H1 (cell line): ENCODE measurements at regions not wholly inside any gene's neighbourhood (a gene's known extent, or its start where the extent isn't known, plus 50 kb on each side); places are given as distances from the start of the nearest gene placed in this dataset.

Experiments
- CTCF ChIA-PET: fragments of 300-600 bp; sonication (Branson Sonifier 250); formaldehyde crosslinking; loops from one replicate; lab custom pipeline; 2021; ENCODE audit not compliant: partially characterized antibody; lab: Charles Lee
- POLR2A ChIA-PET: fragments of 300-600 bp; sonication (Branson Sonifier 250); formaldehyde crosslinking; loops from one replicate; lab custom pipeline; 2021; ENCODE audit warnings: inconsistent platforms; ENCODE audit not compliant: partially characterized antibody; lab: Charles Lee
- DNase-seq, 2 experiments: peaks; one replicate each; pipeline versions ENCODE4 v3.0.0 to v3.0.0-alpha.2; 2010 to 2022; ENCODE audit warnings: low spot score in 2 of 2, low read depth in 1 of 2, mixed read lengths in 1 of 2
- FAIRE-seq: peaks from 2 replicates; lab custom pipeline; 2011; peaks lifted over from hg19 to GRCh38; lab: Jason Lieb, UNC
- H2AFZ ChIP-seq: 2 replicates; pipeline ENCODE4 v1.8.1; 2012; ENCODE audit warnings: low read length, inconsistent platforms
- H2AK5ac ChIP-seq: 2 replicates; pipeline ENCODE4 v1.6.1; 2013; ENCODE audit warnings: low read depth, low read length
- H2BK120ac ChIP-seq: replicated peaks from 2 replicates; pipeline ENCODE3; 2013; ENCODE audit warnings: low read depth, low read length, inconsistent platforms
- H2BK12ac ChIP-seq: 2 replicates; pipeline ENCODE4 v1.6.1; 2013; ENCODE audit warnings: low read depth, low read length
- H2BK15ac ChIP-seq: 2 replicates; pipeline ENCODE4 v1.6.1; 2013; ENCODE audit warnings: low read length
- H2BK20ac ChIP-seq: 2 replicates; pipeline ENCODE4 v1.6.1; 2013; ENCODE audit warnings: low read length
- H2BK5ac ChIP-seq: 2 replicates; pipeline ENCODE4 v1.6.1; 2013; ENCODE audit warnings: low read depth, low read length
- H3K14ac ChIP-seq: 2 replicates; pipeline ENCODE4 v1.6.1; 2013; ENCODE audit warnings: inconsistent platforms; ENCODE audit not compliant: insufficient read length
- H3K18ac ChIP-seq: 2 replicates; pipeline ENCODE4 v1.6.1; 2013; ENCODE audit warnings: low read length; ENCODE audit errors: extremely low read depth
- H3K23ac ChIP-seq: 2 replicates; pipeline ENCODE4 v1.6.1; 2013; ENCODE audit warnings: inconsistent platforms; ENCODE audit not compliant: insufficient read length
- H3K23me2 ChIP-seq: 2 replicates; pipeline ENCODE4 v1.6.1; 2013; ENCODE audit warnings: low read depth, low read length
- H3K27ac ChIP-seq: 2 replicates; pipeline ENCODE4 v1.6.1; 2011; ENCODE audit warnings: low read depth, low read length, inconsistent platforms
- H3K27me3 ChIP-seq, 4 experiments: replicated peaks in 1 of 4; 1 replicate in 1 of 4; 2 replicates in 3 of 4; pipeline versions ENCODE4 v1.6.1 to v1.8.1; 2011 to 2013; ENCODE audit warnings: low read length in 3 of 4, mild to moderate bottlenecking in 3 of 4, inconsistent platforms in 2 of 4, mixed read lengths in 2 of 4, moderate library complexity in 1 of 4; ENCODE audit not compliant: control insufficient read depth in 3 of 4, insufficient read depth in 3 of 4; ENCODE audit errors: extremely low read depth in 1 of 4
- H3K36me3 ChIP-seq, 4 experiments: 2 replicates each; pipeline versions ENCODE4 v1.6.1 to v1.8.1; 2011 to 2013; ENCODE audit warnings: mild to moderate bottlenecking in 4 of 4, low read length in 3 of 4, moderate library complexity in 2 of 4, control low read depth in 1 of 4, inconsistent platforms in 1 of 4; ENCODE audit not compliant: insufficient read depth in 4 of 4, control insufficient read depth in 2 of 4
- H3K4ac ChIP-seq: replicated peaks from 2 replicates; pipeline ENCODE3; 2013; ENCODE audit warnings: low read length, low read depth, mixed read lengths, inconsistent platforms; ENCODE audit not compliant: insufficient read length
- H3K4me1 ChIP-seq, 4 experiments: replicated peaks in 1 of 4; 1 replicate in 1 of 4; 2 replicates in 3 of 4; pipeline versions ENCODE4 v1.6.1 to v1.8.1; 2011 to 2013; ENCODE audit warnings: low read length in 3 of 4, inconsistent platforms in 2 of 4, mixed read lengths in 1 of 4; ENCODE audit not compliant: insufficient read depth in 4 of 4, control insufficient read depth in 3 of 4
- H3K4me2 ChIP-seq, 2 experiments: 2 replicates each; pipeline versions ENCODE4 v1.6.1 to v1.8.1; 2011 to 2013; ENCODE audit warnings: low read depth in 2 of 2, low read length in 2 of 2, control low read depth in 1 of 2, inconsistent platforms in 1 of 2, mild to moderate bottlenecking in 1 of 2; ENCODE audit not compliant: insufficient read depth in 1 of 2
- H3K4me3 ChIP-seq, 4 experiments: fragments of 200-600, 300-600 bp in 1 of 4; sonication (generic), shearing (Covaris generic), sonication (Bioruptor Twin) in 1 of 4; 2 replicates each; pipeline versions ENCODE4 v1.5.1 to v1.8.1; 2011 to 2016; ENCODE audit warnings: low read length in 4 of 4, low read depth in 3 of 4, control low read depth in 2 of 4, inconsistent platforms in 2 of 4, mild to moderate bottlenecking in 2 of 4, mixed read lengths in 1 of 4, moderate library complexity in 1 of 4; ENCODE audit not compliant: insufficient read depth in 2 of 4; ENCODE audit errors: extremely low read depth in 1 of 4
- H3K56ac ChIP-seq: replicated peaks from 2 replicates; pipeline ENCODE3; 2013; ENCODE audit warnings: low read depth, mild to moderate bottlenecking, mixed read lengths, low read length, inconsistent platforms; ENCODE audit not compliant: insufficient read length
- H3K79me1 ChIP-seq: 2 replicates; pipeline ENCODE4 v1.6.1; 2013; ENCODE audit warnings: low read depth, low read length, control low read depth
- H3K79me2 ChIP-seq, 2 experiments: 2 replicates each; pipeline versions ENCODE4 v1.6.1 to v1.8.1; 2012 to 2013; ENCODE audit warnings: low read length in 2 of 2, mild to moderate bottlenecking in 2 of 2, inconsistent platforms in 1 of 2; ENCODE audit not compliant: insufficient read depth in 2 of 2, control insufficient read depth in 1 of 2
- H3K9ac ChIP-seq, 4 experiments: replicated peaks in 1 of 4; 1 replicate in 1 of 4; 2 replicates in 3 of 4; pipeline versions ENCODE4 v1.6.1 to v1.8.1; 2011 to 2013; ENCODE audit warnings: low read depth in 3 of 4, low read length in 3 of 4, control low read depth in 2 of 4, mild to moderate bottlenecking in 2 of 4, moderate library complexity in 2 of 4, inconsistent platforms in 1 of 4; ENCODE audit errors: extremely low read depth in 1 of 4
- H3K9me3 ChIP-seq, 2 experiments: 2 replicates each; pipeline versions ENCODE4 v1.6.1 to v1.8.1; 2012 to 2013; ENCODE audit warnings: mild to moderate bottlenecking in 2 of 2, moderate library complexity in 2 of 2, control low read depth in 1 of 2, inconsistent platforms in 1 of 2, low read depth in 1 of 2, low read length in 1 of 2, mixed read lengths in 1 of 2; ENCODE audit not compliant: insufficient read depth in 2 of 2
- H4K20me1 ChIP-seq, 2 experiments: replicated peaks in 1 of 2; 2 replicates each; pipeline versions ENCODE3 to v1.8.1; 2011 to 2013; ENCODE audit warnings: inconsistent platforms in 2 of 2, low read length in 2 of 2, mild to moderate bottlenecking in 1 of 2; ENCODE audit not compliant: insufficient read depth in 2 of 2, control insufficient read depth in 1 of 2
- H4K5ac ChIP-seq: 2 replicates; pipeline ENCODE4 v1.6.1; 2013; ENCODE audit warnings: low read length, low read depth, mixed read lengths, inconsistent platforms; ENCODE audit not compliant: insufficient read length
- H4K8ac ChIP-seq: 2 replicates; pipeline ENCODE4 v1.8.0; 2013; ENCODE audit warnings: mild to moderate bottlenecking, moderate library complexity, low read length, inconsistent platforms; ENCODE audit not compliant: insufficient read depth; ENCODE audit errors: extremely low read depth
- H4K91ac ChIP-seq: replicated peaks from 2 replicates; pipeline ENCODE3; 2013; ENCODE audit warnings: low read length, mixed read lengths, inconsistent platforms; ENCODE audit not compliant: insufficient read length
- CHD2 ChIP-seq: IDR thresholded peaks from 2 replicates; pipeline ENCODE4 v1.6.1; 2012; ENCODE audit warnings: low read length, improper control_type of control experiment
- RAD21 ChIP-seq, 2 experiments: IDR thresholded peaks in 1 of 2; conservative IDR thresholded peaks in 1 of 2; 2 replicates each; pipeline ENCODE4 v1.6.1; 2011; ENCODE audit warnings: low read depth in 2 of 2, low read length in 2 of 2, improper control_type of control experiment in 1 of 2, inconsistent platforms in 1 of 2, mild to moderate bottlenecking in 1 of 2, moderate library complexity in 1 of 2
- WGBS, 2 experiments: shearing (Covaris generic) in 1 of 2; methylation state at CpG; one replicate each; pipeline versions ENCODE4 v1.1.6 to v1.1.7; 2013 to 2015; ENCODE audit warnings: low lambda C conversion rate in 2 of 2, mixed read lengths in 2 of 2, inconsistent platforms in 1 of 2, low coverage in 1 of 2, missing lambda C conversion rate in 1 of 2; ENCODE audit not compliant: insufficient replicate concordance in 2 of 2, insufficient coverage in 1 of 2, insufficient read length in 1 of 2; ENCODE audit errors: extremely low coverage in 1 of 2, missing lambda C conversion rate in 1 of 2; 5-methylcytosine and 5-hydroxymethylcytosine counted together
- TF ChIP-seq, protein P1 (sequence below): IDR thresholded peaks from 2 replicates; pipeline ENCODE4 v1.6.1; 2011; ENCODE audit warnings: low read length, improper control_type of control experiment
- TF ChIP-seq, protein P2 (sequence below): IDR thresholded peaks from 2 replicates; pipeline ENCODE4 v1.6.1; 2012; ENCODE audit warnings: inconsistent platforms

DNA sequence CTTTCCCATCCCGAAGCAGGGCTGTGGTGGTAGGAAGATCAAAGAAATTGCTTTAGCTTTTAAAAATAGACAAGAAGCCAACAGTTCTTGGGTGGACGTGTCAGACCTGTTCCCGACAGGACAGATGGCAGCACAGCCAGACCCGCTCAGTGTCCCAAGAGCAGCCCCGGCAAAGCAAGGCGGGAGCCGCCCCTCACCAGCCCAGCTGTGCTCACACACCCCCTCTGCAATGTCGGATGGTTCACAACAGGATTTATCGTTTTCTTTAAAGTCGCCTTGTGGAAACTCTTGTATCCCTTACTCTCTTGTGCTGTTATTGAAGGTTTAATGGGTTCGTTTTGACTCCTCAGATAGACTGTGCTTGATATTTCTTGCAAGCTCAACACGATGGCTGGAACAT is 302.4 kb downstream of the THBS2 start:
- Histone ChIP-seq H2BK20ac (no peak overlapping the region), H3K4me2 (no peak overlapping the region), H3K14ac (no peak overlapping the region), H3K36me3 (no peaks in the 10 kb centered on the region), H2BK12ac (no peak overlapping the region), H3K18ac (no peak overlapping the region), H4K8ac (no peak overlapping the region), H2BK15ac (no peak overlapping the region), H3K4me1 (no peaks in the 10 kb centered on the region), H2BK5ac (no peak overlapping the region), H2AK5ac (no peak overlapping the region), H3K23ac (no peak overlapping the region), H3K4ac (no peak overlapping the region), H3K79me2 (no peaks in the 10 kb centered on the region), H4K91ac (no peak overlapping the region), H2AFZ (peak overlapping the region; percentile 76; the same call in 1 of the 2 replicates), H3K27ac (no peak overlapping the region), H3K4me3 (no peak overlapping the region), H3K27me3 (no peaks in the 10 kb centered on the region), H4K20me1 (no peaks in the 10 kb centered on the region), H3K9me3 (peaks cover 5 to 8% of the 10 kb centered on the region in 2 experiments; a peak in 2 of 4 replicates), H3K56ac (no peak overlapping the region), H4K5ac (no peak overlapping the region), H2BK120ac (no peak overlapping the region), H3K9ac (no peak overlapping the region), H3K79me1 (no peaks in the 10 kb centered on the region), H3K23me2 (no peaks in the 10 kb centered on the region)
- ChIA-PET POLR2A (no interaction called here), CTCF (interaction anchor here (1.0 kb wide), 1 partner anchor 276 kb away, joined by 3 read pairs; no protein-coding TSS in a partner anchor)
- WGBS, 2 experiments, result 85% methylated on average over 12 of the region's 12 CpGs; no CpG with 5 or more reads in 1 of the 2 experiments
- no peak for FAIRE-seq
- DNase-seq, result no peak
- TF ChIP-seq CHD2, result no peak
- TF ChIP-seq, protein P1, sequence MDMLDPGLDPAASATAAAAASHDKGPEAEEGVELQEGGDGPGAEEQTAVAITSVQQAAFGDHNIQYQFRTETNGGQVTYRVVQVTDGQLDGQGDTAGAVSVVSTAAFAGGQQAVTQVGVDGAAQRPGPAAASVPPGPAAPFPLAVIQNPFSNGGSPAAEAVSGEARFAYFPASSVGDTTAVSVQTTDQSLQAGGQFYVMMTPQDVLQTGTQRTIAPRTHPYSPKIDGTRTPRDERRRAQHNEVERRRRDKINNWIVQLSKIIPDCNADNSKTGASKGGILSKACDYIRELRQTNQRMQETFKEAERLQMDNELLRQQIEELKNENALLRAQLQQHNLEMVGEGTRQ, result no peak
- TF ChIP-seq RAD21 (IDR thresholded peaks at IDR 0.05 in 1 of 2, conservative IDR thresholded peaks at IDR 0.05 in 1 of 2; ENCODE audit: low read depth in 2 of 2, low read length in 2 of 2), result no peak
- TF ChIP-seq, protein P2, sequence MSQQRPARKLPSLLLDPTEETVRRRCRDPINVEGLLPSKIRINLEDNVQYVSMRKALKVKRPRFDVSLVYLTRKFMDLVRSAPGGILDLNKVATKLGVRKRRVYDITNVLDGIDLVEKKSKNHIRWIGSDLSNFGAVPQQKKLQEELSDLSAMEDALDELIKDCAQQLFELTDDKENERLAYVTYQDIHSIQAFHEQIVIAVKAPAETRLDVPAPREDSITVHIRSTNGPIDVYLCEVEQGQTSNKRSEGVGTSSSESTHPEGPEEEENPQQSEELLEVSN, result no peak
